ENCODE measurements at regions not wholly inside any gene's neighbourhood (a gene's known extent, or its start where the extent isn't known, plus 50 kb on each side); places are given as distances from the start of the nearest gene placed in this dataset.
"Not testable (repeated sequence)": the region's sequence is repeated elsewhere in the genome, so short reads cannot be mapped to it uniquely, and the experiment has no call there.

DNA sequence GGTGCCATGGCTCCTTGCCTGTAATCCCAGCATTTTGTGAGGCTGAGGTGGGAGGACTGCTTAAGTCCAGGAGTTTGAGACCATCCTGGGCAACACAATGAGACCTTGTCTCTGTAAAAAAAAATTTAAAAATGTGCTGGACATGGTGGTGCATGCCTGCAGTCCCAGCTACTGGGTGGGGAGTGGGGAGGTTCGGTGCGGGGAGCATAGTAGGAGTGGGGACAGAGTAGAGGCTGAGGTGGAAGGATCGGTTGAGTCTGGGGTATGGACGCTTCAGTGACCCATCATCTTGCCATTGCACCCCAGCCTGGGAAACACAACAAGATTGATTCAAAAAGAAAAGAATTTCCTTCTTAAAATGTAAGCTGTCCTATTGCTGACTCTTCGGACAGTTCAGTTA, 1490.0 kb upstream of the GBE1 start:
- DNase-seq, result no peak

GRCh38 chr3:83250613-83251012, 1489.2 kb upstream of the GBE1 start:
- no peak for DNase-seq

- DNase-seq, result no peak
Measured at GRCh38 chr3:83248454-83248853, 1487.0 kb upstream of the GBE1 start.

DNA sequence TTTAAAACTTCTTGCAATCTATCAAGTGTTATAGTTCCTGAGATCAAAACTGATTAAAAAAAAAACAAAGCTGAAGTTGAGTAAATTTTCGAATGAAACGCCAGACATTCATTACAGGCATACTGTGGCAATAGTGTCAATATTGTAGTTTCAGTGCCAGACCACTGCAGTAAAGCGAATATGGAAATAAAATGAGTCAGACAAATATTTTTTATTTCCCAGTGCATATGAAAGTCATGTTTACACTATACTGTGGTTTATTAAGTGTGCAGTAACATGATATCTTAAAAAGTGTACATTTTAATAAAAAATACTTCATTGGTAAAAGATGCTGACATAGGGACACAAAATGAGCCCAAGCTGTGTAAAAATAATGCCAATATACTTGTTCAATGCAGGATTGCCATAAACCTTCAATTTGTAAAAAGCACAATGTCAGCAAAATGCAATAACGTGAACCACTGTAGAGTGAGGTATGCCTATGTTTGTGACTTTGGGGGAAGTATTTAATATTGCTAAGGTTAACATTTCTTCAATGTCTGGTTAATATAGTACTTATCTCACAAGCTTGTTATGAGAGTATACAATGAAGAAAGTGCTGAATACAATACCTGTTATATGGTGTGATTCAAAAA, 1473.9 kb upstream of the GBE1 start:
- no peak for DNase-seq

GRCh38 chr3:83233715-83234114, 1472.3 kb upstream of the GBE1 start:
- DNase-seq, result no peak

DNA sequence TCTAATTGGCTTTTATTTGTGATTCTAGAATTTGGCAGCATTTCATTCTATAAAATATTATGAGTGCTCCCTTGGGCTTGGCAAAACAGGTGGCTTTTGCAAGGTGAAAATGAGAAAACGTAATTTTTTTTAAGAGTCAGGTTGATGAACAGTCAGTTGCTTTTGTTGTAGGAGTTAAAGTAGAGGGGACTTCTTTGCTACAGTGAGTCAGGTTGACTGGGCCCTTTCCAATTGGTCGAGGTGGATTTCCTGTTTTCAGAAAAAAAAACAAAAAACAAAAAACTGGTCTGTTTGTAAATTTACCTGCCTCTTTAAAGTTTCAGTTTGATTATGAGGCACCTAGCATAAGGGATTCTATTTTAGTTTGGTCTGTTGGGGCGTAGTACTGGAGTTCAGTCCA, 1469.4 kb upstream of the GBE1 start:
- DNase-seq, result no peak

DNA sequence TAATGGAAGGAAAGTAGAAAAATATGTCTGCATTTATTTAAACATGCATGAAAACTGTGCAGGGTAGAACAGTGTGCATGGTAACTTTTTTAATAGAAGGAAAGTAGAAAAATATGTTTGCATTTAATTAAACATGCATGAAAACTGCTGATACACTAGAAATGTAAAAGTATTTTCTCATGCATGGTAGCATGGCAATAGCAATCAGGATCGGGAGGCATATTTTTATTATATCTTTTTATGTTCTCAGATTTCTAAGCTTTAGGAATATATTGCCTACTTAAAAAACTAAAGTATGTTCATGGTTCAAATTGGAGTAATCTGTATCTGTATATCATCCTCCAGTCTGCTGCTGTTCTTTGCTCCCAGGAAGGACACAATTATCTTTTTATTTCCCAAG, 1468.9 kb upstream of the GBE1 start:
- DNase-seq, result no peak

GRCh38 chr3:83226751-83227150, 1465.3 kb upstream of the GBE1 start:
- DNase-seq, result no peak

GRCh38 chr3:83224101-83224868, 1462.8 kb upstream of the GBE1 start:
- no peak for DNase-seq

DNA sequence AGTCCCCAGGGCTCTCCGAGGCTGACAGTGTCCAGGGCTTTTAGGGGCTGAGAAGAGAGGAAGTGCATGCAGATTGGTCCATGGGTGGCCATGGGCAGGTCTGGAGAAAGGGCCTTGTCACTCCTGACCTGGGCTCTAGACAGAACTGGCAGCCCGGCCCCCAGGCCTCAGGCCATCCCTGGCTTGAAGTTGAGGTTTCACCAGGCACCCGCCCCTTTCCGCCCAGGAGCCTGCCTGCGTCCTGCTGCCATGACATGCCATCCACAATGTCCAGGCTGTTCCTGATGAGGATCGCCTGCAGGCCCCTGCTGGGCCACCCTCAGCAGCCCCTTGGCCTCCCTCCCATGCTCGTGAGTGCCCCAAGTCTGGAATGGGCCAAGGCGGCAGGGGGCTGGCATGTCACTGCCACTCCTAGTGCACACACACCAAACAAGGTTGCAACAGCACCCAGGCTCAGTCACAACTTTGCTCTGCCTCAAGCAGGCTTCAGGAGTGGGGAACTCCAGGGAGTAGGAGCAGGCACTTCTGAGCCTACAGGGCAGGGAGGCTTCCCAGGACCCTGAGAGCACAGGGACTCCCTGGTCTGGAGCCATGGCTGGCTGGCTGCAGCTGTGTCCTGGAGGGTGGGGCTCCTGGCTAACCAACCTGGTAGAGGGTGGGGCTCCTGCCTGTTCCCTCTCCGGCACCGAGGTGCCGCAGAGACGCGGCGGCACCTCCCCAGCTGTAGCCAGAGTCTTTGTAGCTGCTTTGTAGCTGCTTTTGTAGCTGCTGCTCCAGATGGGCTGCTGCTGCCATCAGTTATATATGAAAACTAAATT, 1457.1 kb upstream of the GBE1 start:
- no peak for DNase-seq

GRCh38 chr3:83217595-83218118, 1456.2 kb upstream of the GBE1 start:
- DNase-seq, result not testable (repeated sequence)

- no peak for DNase-seq
Measured at GRCh38 chr3:83216919-83217594, 1455.6 kb upstream of the GBE1 start.

DNA sequence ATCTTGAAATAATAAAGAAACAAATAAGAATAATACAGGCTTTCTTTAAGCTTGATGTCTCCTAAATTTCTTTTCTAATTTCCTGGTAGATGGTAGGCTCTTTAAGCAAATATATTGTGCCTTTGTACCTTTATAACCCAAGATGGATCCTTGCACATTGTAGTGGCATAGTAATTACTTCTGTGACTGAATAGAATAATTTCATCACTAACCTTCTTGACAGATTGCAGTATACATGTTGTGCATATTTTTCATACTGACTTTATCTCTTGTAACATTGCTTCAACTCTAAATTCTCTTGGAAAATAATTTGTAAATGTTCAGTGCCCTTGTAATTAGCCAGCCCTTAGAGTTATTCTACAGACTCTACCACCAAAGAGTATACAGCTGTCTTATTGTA, 1433.8 kb upstream of the GBE1 start:
- DNase-seq, result no peak

DNA sequence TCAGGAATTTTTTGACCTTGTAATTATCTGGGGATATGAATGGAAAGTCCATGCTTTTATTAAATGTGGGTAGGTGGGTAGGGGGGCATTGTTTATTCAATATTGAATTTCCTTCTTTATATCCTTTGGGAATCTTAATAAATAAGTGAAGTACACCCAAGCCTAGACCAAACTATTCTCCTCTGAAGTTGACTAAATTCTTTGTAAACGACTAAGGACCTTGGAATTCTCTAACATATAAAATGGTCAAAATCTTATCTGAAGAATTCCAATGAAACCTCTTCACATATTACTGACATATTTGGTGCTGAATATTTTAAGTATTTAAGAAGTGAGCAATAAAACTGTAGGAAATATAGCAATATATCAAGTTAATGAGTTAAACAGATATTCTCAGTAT, 1432.1 kb upstream of the GBE1 start:
- DNase-seq, result no peak

DNA sequence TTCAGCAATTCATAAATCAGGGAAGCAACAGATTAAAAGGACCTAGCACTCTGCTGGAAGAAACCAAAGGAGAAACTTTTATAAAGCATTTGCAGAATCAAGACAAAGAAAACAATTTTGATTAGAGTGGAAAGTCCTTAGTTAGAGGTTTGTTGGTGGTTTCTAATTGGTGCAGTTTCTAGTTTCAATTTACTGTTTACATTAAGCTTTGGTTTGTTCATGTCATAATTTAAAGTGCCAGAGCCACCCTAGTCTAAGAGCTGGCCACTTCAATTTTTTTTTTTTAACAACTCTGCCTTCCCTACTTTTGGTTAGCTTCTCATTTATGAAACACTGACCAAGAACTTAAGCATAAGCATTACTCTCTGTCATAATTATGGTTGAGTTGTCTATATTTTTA, 1428.2 kb upstream of the GBE1 start:
- DNase-seq, result no peak

GRCh38 chr3:83169473-83169872, 1408.0 kb upstream of the GBE1 start:
- DNase-seq, result no peak

GRCh38 chr3:83150896-83151295, 1389.5 kb upstream of the GBE1 start:
- no peak for DNase-seq

DNA sequence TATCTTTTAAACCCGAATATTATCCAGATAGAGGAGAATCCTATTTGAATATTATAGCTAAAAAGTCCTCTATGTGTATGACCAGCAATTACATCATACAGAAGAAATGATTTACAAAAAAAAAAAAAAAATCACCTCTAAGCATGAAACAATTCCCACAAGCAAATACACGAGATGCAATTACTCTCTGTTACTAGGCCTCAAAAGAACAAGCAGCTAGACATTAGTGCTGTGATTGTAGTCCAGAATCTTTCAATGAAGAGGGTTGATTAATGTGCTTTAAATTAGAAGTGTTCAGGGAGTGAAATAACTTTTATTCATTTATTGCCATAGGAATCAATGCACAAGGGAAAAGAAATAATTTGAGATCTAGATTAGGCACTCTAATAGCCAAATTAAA, 1379.5 kb upstream of the GBE1 start:
- DNase-seq, result no peak

- DNase-seq, result no peak
Measured at GRCh38 chr3:83131236-83131635, 1369.8 kb upstream of the GBE1 start.

- DNase-seq, result no peak
Measured at GRCh38 chr3:83122774-83123350, 1361.4 kb upstream of the GBE1 start.

DNA sequence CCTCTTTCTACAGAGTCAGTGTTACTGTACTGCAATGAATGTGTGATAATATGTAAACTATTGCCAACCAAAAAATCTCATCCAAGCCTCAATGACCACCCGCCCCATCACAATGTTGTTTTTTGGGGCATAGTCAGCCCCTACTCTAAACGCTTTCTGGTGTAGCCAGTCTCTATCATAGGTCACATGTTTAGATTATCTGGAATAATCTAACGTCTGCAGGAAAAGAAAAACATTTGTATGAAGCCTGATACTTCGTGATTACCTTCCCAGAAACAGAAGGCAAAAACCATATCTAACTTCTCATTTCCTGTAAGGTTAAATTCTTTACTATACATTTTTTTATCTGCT, 1331.8 kb upstream of the GBE1 start:
- no peak for DNase-seq

DNA sequence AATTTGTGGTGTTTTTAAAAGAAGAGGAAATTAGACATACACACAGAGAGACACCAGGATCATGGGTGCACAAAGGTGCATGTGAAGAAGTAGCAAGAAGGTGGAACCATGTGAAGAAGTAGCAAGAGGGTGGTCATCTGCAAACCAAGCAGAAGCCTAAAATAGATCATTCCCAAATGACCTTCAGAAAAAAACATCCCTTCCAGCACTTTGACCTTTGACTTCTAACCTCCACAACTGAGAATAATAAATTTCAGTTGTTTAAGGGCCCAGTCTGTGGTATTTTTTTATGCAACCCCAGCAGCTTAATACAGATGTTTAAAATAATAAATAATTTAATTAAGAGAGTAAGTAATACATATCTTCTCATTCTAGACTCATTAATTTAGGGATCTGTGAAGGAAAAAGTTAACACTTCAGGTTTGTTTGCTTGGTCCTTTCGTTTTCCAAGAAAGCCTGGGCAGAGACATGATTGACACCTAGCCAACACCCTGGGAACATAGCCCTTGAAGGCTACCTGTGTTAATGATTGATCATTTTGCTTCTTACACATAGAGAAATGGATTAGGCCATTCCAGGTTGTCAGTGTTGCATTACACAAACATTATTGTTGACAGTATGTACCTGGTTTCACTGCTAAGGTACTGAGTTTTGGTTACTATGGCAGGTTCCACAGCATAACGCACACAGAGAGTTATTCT, 1331.2 kb upstream of the GBE1 start:
- no peak for DNase-seq
